Endothelial cell of umbilical vein (primary cell): ENCODE measurements at regions not wholly inside any gene's neighbourhood (a gene's known extent, or its start where the extent isn't known, plus 50 kb on each side); places are given as distances from the start of the nearest gene placed in this dataset.
A peak's percentile ranks its signal among the peaks of the same experiment; 100 is the strongest.

Experiments
- BruUV-seq: library from RNA; stranded (reverse); fragments of 400-500 nt; replicated peaks from 2 replicates; lab custom pipeline; 2021; lab: Mats Ljungman, UMichigan
- CTCF ChIA-PET: fragments of 300-600, 350-600 bp; sonication (Branson Sonifier 250); formaldehyde crosslinking; loops from one replicate; lab custom pipeline; 2021; ENCODE audit warnings: antibody characterized with exemption, inconsistent platforms; lab: Charles Lee
- POLR2A ChIA-PET: fragments of 300-600, 350-600 bp; sonication (Branson Sonifier 250); formaldehyde crosslinking; loops from one replicate; lab custom pipeline; 2021; ENCODE audit warnings: antibody characterized with exemption, inconsistent platforms; lab: Charles Lee
- DNase-seq: peaks from one replicate; pipeline ENCODE4 v3.0.0-alpha.2; 2011; ENCODE audit warnings: low read depth, low spot score
- FAIRE-seq: peaks from 2 replicates; lab custom pipeline; 2011; peaks lifted over from hg19 to GRCh38; lab: Jason Lieb, UNC
- H2AFZ ChIP-seq: 2 replicates; pipeline ENCODE4 v1.6.0; 2012; ENCODE audit warnings: low read depth, low read length, control low read depth, inconsistent platforms
- H3K27ac ChIP-seq: 2 replicates; pipeline ENCODE4 v1.5.1; 2011; ENCODE audit warnings: low read depth, mild to moderate bottlenecking, control low read depth, low read length, moderate library complexity; ENCODE audit not compliant: insufficient read depth
- H3K27me3 ChIP-seq, 2 experiments: 2 replicates each; pipeline versions ENCODE4 v1.6.0 to v1.6.1; 2011; ENCODE audit warnings: low read length in 2 of 2, mixed read lengths in 1 of 2; ENCODE audit not compliant: control insufficient read depth in 2 of 2, insufficient read depth in 2 of 2
- H3K36me3 ChIP-seq, 2 experiments: 2 replicates in 1 of 2; 3 replicates in 1 of 2; pipeline ENCODE4 v1.5.1; 2011; ENCODE audit warnings: low read length in 2 of 2, mild to moderate bottlenecking in 1 of 2, moderate library complexity in 1 of 2; ENCODE audit not compliant: control insufficient read depth in 2 of 2, insufficient read depth in 2 of 2; ENCODE audit errors: extremely low read depth in 1 of 2
- H3K4me1 ChIP-seq: 3 replicates; pipeline ENCODE4 v1.5.1; 2011; ENCODE audit warnings: mild to moderate bottlenecking, low read length; ENCODE audit not compliant: control insufficient read depth, insufficient read depth; ENCODE audit errors: extremely low read depth
- H3K4me2 ChIP-seq: 2 replicates; pipeline ENCODE4 v1.6.1; 2011; ENCODE audit warnings: low read length, control low read depth, mixed read lengths; ENCODE audit not compliant: insufficient read depth
- H3K4me3 ChIP-seq, 3 experiments: fragments of 200-600 bp in 1 of 3; sonication (generic), shearing (Covaris generic) in 1 of 3; replicated peaks in 1 of 3; 2 replicates each; pipeline ENCODE4 v1.5.1; 2011 to 2016; ENCODE audit warnings: control low read depth in 3 of 3, low read length in 3 of 3, mild to moderate bottlenecking in 2 of 3, inconsistent platforms in 1 of 3, low read depth in 1 of 3, moderate library complexity in 1 of 3; ENCODE audit not compliant: insufficient read depth in 1 of 3
- H3K79me2 ChIP-seq: 2 replicates; pipeline ENCODE4 v1.6.0; 2012; ENCODE audit warnings: low read length, inconsistent platforms; ENCODE audit not compliant: control insufficient read depth, insufficient read depth
- H3K9ac ChIP-seq: replicated peaks from 2 replicates; pipeline ENCODE3; 2011; ENCODE audit warnings: low read length, control low read depth; ENCODE audit not compliant: insufficient read depth; ENCODE audit errors: extremely low read depth
- H3K9me1 ChIP-seq: replicated peaks from 3 replicates; pipeline ENCODE4 v1.6.0; 2011; ENCODE audit warnings: mild to moderate bottlenecking, low read length; ENCODE audit not compliant: control insufficient read depth, insufficient read depth; ENCODE audit errors: extremely low read depth
- H3K9me3 ChIP-seq: replicated peaks from 2 replicates; pipeline ENCODE4 v1.5.1; 2012; ENCODE audit warnings: low read length, inconsistent platforms; ENCODE audit not compliant: control insufficient read depth, insufficient read depth
- H4K20me1 ChIP-seq: replicated peaks from 2 replicates; pipeline ENCODE3; 2011; ENCODE audit warnings: mild to moderate bottlenecking, low read length; ENCODE audit not compliant: control insufficient read depth, insufficient read depth; ENCODE audit errors: extremely low read depth
- EZH2 ChIP-seq: IDR thresholded peaks from 2 replicates; pipeline ENCODE4 v1.6.1; 2012; ENCODE audit warnings: borderline replicate concordance, low read depth, mild to moderate bottlenecking, moderate library complexity, low read length, inconsistent platforms; ENCODE audit not compliant: severe bottlenecking
- FOS ChIP-seq: IDR thresholded peaks from 2 replicates; pipeline ENCODE4 v1.6.1; 2011; ENCODE audit warnings: mild to moderate bottlenecking, low read length, moderate library complexity, borderline replicate concordance; ENCODE audit not compliant: insufficient read depth
- GATA2 ChIP-seq: IDR thresholded peaks from 2 replicates; pipeline ENCODE4 v1.7.0; 2011; ENCODE audit warnings: low read depth, mild to moderate bottlenecking, moderate library complexity, mixed read lengths, low read length; ENCODE audit not compliant: insufficient read length, insufficient read depth
- JUN ChIP-seq: IDR thresholded peaks from 2 replicates; pipeline ENCODE4 v1.6.1; 2011; ENCODE audit warnings: borderline replicate concordance, low read depth; ENCODE audit not compliant: insufficient read length, insufficient read depth
- MYC ChIP-seq: IDR thresholded peaks from one replicate; pipeline ENCODE4 v1.6.1; 2011; ENCODE audit warnings: mild to moderate bottlenecking, low read depth, low read length
- POLR2A ChIP-seq: IDR thresholded peaks from 2 replicates; pipeline ENCODE4 v1.6.1; 2012; ENCODE audit warnings: low read depth, mild to moderate bottlenecking, control low read depth, low read length
- POLR2AphosphoS5 ChIP-seq: IDR thresholded peaks from 2 replicates; pipeline ENCODE4 v1.6.1; 2012; ENCODE audit warnings: low read depth, mild to moderate bottlenecking, control low read depth, low read length, moderate library complexity; ENCODE audit not compliant: insufficient read depth
- dilution Hi-C: fragments of 300-500 bp; cut with MboI; formaldehyde crosslinking; loops from one replicate; pipeline ENCODE4 v1.15.0; 2019; ENCODE audit warnings: low sequenced_read_pairs; ENCODE audit not compliant: extremely low pct_ligation_motif_present
- intact Hi-C: fragments of 100-400 bp; cut with micrococcal nuclease; formaldehyde crosslinking; loops from one replicate; pipeline ENCODE4 v1.10.0; 2022
- TF ChIP-seq, protein P1 (sequence below): IDR thresholded peaks from 2 replicates; pipeline ENCODE4 v1.6.1; 2011; ENCODE audit not compliant: insufficient read depth, insufficient read length
- TF ChIP-seq, protein P2 (sequence below), 2 donors: IDR thresholded peaks; 1 replicate in 1 of 2; 2 replicates in 1 of 2; pipeline ENCODE4 v1.5.1; 2011; ENCODE audit warnings: low read length in 2 of 2, mild to moderate bottlenecking in 2 of 2, moderate library complexity in 2 of 2, control low read depth in 1 of 2, inconsistent platforms in 1 of 2, low read depth in 1 of 2; ENCODE audit not compliant: insufficient read depth in 1 of 2; ENCODE audit errors: extremely low read depth in 1 of 2

DNA sequence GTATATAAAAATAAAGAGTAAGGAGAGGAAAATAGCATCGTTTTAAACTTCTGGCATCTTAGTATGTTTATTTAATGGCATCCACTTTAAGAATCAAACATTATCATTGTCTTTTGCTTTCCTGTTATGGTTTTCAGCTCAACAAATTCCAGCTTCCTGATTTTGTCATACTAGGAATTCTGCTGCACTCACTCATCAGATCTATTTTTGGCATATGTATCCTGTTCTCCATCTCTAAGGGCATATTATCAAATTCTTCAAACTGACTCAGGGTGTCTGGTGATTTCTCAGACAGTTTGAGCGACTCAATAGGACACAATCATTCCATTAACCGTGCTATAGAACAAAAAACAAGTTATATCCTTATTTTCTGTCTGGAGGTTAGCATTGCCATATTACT is 248.5 kb upstream of the DIAPH2 start:
- FAIRE-seq, result peak; percentile 99
- H3K9ac ChIP-seq, result peak overlapping the region; percentile 75
- H3K4me3 ChIP-seq, result no peak overlapping the region
- peak; percentile 85 for DNase-seq
- H3K27ac ChIP-seq, result peak overlapping the region; percentile 99
- ChIA-PET POLR2A (no interaction called here), CTCF (no interaction called here)
- H2AFZ ChIP-seq, result no peak overlapping the region
- H3K9me1 ChIP-seq, result no peaks in the 10 kb centered on the region
- H3K27me3 ChIP-seq, result no peaks in the 10 kb centered on the region
- H3K4me2 ChIP-seq, result peak overlapping the region; percentile 49
- H3K4me1 ChIP-seq, result peaks cover 44% of the 10 kb centered on the region
- TF ChIP-seq POLR2AphosphoS5 (peak; percentile 50), EZH2 (no peak), GATA2 (peak; percentile 67), MYC (no peak), FOS (peak; percentile 20), POLR2A (no peak), JUN (peak; percentile 81)
- TF ChIP-seq, protein P1, sequence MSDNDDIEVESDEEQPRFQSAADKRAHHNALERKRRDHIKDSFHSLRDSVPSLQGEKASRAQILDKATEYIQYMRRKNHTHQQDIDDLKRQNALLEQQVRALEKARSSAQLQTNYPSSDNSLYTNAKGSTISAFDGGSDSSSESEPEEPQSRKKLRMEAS, result no peak
- TF ChIP-seq, protein P2, sequence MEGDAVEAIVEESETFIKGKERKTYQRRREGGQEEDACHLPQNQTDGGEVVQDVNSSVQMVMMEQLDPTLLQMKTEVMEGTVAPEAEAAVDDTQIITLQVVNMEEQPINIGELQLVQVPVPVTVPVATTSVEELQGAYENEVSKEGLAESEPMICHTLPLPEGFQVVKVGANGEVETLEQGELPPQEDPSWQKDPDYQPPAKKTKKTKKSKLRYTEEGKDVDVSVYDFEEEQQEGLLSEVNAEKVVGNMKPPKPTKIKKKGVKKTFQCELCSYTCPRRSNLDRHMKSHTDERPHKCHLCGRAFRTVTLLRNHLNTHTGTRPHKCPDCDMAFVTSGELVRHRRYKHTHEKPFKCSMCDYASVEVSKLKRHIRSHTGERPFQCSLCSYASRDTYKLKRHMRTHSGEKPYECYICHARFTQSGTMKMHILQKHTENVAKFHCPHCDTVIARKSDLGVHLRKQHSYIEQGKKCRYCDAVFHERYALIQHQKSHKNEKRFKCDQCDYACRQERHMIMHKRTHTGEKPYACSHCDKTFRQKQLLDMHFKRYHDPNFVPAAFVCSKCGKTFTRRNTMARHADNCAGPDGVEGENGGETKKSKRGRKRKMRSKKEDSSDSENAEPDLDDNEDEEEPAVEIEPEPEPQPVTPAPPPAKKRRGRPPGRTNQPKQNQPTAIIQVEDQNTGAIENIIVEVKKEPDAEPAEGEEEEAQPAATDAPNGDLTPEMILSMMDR (IDR thresholded peaks at IDR 0.05; ENCODE audit: extremely low read depth in 1 of 2, insufficient read depth in 1 of 2, low read depth in 1 of 2, low read length in 2 of 2), result no peak
- H3K36me3 ChIP-seq, result no peaks in the 10 kb centered on the region
- H3K79me2 ChIP-seq, result no peaks in the 10 kb centered on the region
- intact Hi-C loops, result loop anchor here (1.0 to 5.0 kb wide), 3 partner anchors 29 to 471 kb away; no protein-coding TSS in a partner anchor
- no peaks in the 10 kb centered on the region for H4K20me1 ChIP-seq
- dilution Hi-C loops, result no loop called here
- no TSS peak for BruUV-seq
- no peaks in the 10 kb centered on the region for H3K9me3 ChIP-seq
